Erythroblast (primary cell): ENCODE measurements at regions not wholly inside any gene's neighbourhood (a gene's known extent, or its start where the extent isn't known, plus 50 kb on each side); places are given as distances from the start of the nearest gene placed in this dataset.

ENCODE experiments used
- DNase-seq, 2 experiments: peaks; one replicate each; lab custom pipeline; 2025; lab: John Stamatoyannopoulos, UW
- GATA1 ChIP-seq: IDR thresholded peaks from 2 replicates; pipeline ENCODE4 v1.6.1; 2011; ENCODE audit warnings: low read depth, mild to moderate bottlenecking, control low read depth, low read length, moderate library complexity
- POLR2A ChIP-seq: IDR thresholded peaks from 2 replicates; pipeline ENCODE4 v1.6.1; 2011; ENCODE audit warnings: mild to moderate bottlenecking, low read length

GRCh38 chr7:70925411-70926115 lies 206.4 kb upstream of the GALNT17 start:
- no peak for DNase-seq
- TF ChIP-seq POLR2A (no peak), GATA1 (no peak)

DNA sequence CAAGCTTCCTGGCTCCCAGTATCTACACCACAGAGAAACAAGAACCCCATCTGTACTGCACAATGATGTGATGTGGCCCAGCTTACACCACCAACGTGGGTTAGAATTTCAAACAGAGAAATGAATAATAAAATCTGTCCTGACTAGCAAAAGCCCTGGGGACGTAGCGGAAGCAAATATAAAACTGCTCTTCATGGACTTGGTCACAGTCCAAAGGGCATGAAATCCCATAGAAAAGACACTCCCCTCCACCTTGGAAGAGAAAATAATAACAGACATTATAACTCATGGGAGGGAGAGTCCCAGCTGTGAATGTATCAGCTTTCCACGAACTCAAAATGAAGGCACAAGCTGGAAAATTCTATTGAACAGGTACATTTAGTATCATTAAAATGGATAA lies 205.3 kb upstream of the GALNT17 start:
- DNase-seq, result no peak
- TF ChIP-seq GATA1, result no peak
- TF ChIP-seq POLR2A, result no peak

GRCh38 chr7:70935311-70935710 lies 196.6 kb upstream of the GALNT17 start:
- DNase-seq, result no peak
- TF ChIP-seq POLR2A (no peak), GATA1 (no peak)

DNA sequence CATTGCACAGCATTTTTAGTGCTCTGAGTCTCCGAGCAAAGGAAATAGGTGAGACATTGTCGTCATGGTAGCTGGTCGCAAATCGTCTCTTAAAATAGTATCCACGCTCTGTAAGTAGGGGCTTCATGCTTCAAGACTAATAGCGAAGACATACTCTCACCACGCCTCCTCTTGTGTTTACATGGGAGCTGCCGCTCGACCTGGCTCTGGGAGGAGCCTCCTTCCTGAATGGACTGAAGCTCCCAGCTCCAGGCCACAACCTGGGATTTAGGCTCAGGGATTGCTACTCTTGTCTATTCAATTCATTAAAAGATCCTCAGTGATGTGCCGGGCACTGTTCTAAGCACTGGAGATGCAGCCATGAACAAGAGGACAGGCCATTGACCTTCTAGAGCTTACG lies 196.1 kb upstream of the GALNT17 start:
- no peak for DNase-seq
- TF ChIP-seq POLR2A (no peak), GATA1 (no peak)

GRCh38 chr7:70937424-70937823 lies 194.5 kb upstream of the GALNT17 start:
- TF ChIP-seq POLR2A, result no peak
- no peak for TF ChIP-seq GATA1

GRCh38 chr7:70940597-70940996 lies 191.3 kb upstream of the GALNT17 start:
- DNase-seq, result no peak
- TF ChIP-seq GATA1 (no peak), POLR2A (no peak)

More at GRCh38 chr7:70937424-70937823, 194.5 kb upstream of the GALNT17 start:
- no peak for DNase-seq

- TF ChIP-seq GATA1, result no peak
- TF ChIP-seq POLR2A, result no peak
- no peak for DNase-seq
Observed at GRCh38 chr7:70942791-70943190, 189.2 kb upstream of the GALNT17 start.

DNA sequence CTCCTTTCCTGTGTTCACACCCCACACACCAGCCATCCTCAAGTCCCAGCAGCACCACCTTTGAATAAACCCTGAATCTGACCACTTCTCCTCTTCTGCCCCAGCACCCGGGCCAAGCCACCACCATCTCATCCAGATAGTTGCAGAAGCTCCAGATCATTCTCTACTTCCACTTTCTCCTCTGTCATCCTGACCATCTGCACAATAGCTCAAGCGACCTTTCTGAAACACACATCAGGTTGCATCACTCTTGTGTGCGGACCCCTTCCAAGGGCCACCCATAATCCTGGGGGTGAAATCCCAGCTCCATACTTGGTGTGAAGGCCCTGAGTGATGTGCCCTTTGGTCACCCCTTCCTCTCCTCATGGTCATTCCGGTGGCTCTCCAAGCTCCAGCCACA lies 187.4 kb upstream of the GALNT17 start:
- TF ChIP-seq POLR2A (no peak), GATA1 (no peak)
- DNase-seq, result no peak

- DNase-seq, result no peak
- TF ChIP-seq GATA1, result no peak
- no peak for TF ChIP-seq POLR2A
Observed at GRCh38 chr7:70947181-70947580, 184.8 kb upstream of the GALNT17 start.

GRCh38 chr7:70949862-70950261 lies 182.1 kb upstream of the GALNT17 start:
- TF ChIP-seq GATA1 (no peak), POLR2A (no peak)
- DNase-seq, result no peak

DNA sequence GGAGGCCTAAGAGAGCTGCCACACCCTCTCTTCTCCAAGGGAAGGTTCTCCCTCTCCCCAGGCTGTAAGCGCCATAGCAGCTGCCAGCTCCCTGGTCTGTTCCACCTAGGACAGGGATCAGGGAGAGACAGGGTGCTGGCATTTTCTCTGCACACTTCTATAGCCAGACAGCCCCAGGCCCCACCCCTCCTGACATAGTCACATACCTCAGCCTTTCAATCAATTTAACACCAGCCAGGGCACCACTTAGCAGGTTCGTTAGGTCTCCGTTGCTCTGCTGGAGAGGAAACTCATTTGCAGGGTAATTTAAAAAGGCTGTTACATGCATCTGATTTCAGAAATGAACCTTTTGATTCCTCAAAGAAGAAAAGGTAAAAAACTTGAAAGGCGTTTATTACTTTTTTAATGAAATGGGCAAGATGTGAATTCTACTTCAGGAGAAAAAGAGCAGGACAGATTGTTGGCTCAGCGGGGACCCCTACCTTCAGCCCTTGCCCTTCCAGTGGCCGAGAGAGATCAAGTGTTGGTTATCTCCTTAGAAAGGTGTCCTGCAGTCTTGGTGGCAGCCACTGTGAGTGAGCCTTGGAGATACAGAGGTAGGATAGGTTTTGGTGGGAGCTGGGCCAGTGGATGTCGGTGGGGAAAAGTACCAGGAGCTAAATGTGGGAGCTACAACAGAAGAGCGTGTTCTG lies 180.5 kb upstream of the GALNT17 start:
- TF ChIP-seq GATA1, result no peak
- TF ChIP-seq POLR2A, result no peak
- no peak for DNase-seq

- DNase-seq, result no peak
- TF ChIP-seq GATA1, result no peak
- TF ChIP-seq POLR2A, result no peak
Observed at GRCh38 chr7:70952311-70952710, 179.6 kb upstream of the GALNT17 start.

- no peak for TF ChIP-seq POLR2A
- no peak for TF ChIP-seq GATA1
- DNase-seq, result no peak
Observed at GRCh38 chr7:70953331-70953741, 178.6 kb upstream of the GALNT17 start.

- TF ChIP-seq GATA1 (no peak), POLR2A (no peak)
- no peak for DNase-seq
Observed at GRCh38 chr7:70953796-70954195, 178.1 kb upstream of the GALNT17 start.

GRCh38 chr7:70972693-70973092 lies 159.3 kb upstream of the GALNT17 start:
- TF ChIP-seq POLR2A (no peak), GATA1 (no peak)
- no peak for DNase-seq
